CD4-positive, alpha-beta T cell treated with Interleukin-1 beta for 1 hour (primary cell): ENCODE measurements at regions not wholly inside any gene's neighbourhood (a gene's known extent, or its start where the extent isn't known, plus 50 kb on each side); places are given as distances from the start of the nearest gene placed in this dataset.
"Not testable (repeated sequence)": the region's sequence is repeated elsewhere in the genome, so short reads cannot be mapped to it uniquely, and the experiment has no call there.

Source experiments
- DNase-seq, 2 donors: peaks; one replicate each; pipeline ENCODE4 v3.0.0-alpha.2; 2020 to 2022

DNA sequence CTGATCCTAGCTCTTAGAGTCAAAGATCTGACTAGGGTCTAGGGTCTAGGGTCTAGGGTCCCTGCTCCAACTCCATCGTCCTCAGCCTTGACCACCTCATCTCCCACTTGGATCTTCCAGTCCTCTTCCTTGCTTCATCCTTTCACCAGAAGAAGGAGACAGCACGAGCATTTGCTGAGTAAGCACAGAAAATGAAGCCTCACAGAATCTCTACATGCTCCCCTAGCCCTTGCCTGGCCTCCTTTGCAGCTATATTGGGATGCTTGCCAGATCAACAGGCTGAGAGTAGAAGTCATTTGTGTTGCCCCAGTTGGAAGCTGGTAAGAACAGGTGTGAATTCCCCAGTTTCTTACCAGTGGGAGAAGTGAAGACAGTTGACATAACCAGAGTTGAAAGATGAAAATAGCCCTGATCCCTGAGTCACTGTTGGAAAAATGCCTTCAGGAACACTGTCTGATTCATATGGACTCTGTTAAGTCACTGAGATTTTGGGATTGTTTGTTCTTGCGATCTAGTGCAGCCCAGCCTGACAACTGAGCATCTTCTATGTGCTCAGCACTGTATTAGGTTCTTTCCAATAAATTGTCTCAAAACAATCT lies 552.5 kb downstream of the INSC start:
- DNase-seq: no peak

DNA sequence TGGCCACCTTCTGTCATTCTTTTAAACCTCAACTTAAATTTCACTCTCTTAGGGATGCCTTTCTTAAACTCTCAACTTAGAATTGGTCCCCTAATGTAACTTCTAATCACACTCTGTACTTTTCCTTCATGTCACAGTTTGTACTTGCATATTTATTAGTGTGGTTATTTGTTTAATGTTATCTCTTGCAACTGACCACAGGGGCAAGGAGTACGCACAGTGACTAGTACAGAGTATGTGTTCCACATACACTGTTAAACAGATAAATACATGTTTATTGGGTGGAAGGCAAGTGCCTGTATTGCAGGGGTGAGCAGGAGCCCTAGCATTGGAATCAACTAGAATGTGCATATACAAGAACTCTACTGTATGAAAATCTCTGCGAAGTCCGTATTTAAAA lies 554.0 kb downstream of the INSC start:
- DNase-seq: no peak

DNA sequence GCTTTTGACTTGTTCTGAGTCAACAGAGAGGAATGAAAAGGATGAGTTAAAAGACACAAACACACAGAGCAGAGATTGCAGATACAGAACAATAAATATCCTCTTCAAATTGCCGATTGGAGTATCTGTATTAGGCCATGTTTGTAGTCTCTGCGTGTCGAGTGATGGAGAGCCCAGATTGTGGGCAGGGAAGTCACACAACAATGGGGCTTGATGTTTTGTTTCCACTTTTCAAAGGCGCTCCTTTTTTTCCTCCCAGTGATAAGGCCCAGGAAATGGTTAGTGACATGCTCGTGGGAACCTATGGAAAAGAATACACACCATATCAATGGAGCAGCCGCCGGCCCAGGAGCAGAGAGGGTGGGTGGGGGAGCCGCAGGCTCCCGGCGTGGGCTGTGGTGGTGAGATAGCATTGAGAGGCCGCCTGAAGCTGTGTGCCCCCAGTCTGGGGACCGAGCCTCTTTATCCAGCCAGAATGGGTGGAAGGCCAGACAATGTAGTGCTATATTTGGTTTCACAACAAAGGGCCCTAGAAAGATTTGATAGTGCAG lies 555.9 kb downstream of the INSC start:
- DNase-seq: no peak

DNA sequence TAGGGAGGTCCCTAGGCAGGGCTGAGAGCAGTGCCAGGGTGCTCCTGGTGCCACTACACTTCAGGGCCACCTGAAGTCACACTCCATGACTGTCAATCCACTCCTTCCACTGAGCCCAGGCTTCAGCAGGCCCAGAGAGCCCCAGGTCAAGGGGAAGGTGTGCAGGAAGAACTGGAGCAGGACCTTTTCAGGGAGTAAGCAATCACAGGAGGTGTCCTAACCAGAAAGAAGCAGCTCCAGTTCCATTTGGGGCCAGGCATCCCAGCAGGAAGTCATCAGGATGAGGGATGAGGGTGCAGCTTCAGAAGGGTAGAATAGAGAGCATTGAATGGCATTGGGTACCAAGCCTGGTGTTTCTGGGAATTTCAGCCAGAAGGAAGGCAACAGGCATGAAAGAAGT lies 556.5 kb downstream of the INSC start:
- DNase-seq: no peak

DNA sequence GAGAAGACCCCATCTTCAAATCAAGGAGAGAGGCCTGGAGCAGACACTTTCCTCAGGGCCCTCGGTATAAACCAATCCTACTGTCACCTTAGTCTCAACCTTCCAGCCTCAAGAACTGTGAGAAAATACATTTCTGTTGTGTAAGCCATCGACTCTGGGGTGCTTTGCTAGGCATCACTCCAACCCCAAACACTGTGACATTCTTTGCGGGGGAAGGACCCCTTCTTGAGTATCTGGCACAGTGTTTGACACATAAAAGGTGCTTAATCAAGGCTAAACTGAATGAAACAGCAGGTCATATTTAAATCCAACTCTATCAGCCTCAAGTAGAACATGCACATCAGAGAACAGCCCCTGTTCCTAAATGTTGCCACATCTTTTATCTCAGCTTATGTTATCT lies 558.1 kb downstream of the INSC start:
- no peak for DNase-seq

DNA sequence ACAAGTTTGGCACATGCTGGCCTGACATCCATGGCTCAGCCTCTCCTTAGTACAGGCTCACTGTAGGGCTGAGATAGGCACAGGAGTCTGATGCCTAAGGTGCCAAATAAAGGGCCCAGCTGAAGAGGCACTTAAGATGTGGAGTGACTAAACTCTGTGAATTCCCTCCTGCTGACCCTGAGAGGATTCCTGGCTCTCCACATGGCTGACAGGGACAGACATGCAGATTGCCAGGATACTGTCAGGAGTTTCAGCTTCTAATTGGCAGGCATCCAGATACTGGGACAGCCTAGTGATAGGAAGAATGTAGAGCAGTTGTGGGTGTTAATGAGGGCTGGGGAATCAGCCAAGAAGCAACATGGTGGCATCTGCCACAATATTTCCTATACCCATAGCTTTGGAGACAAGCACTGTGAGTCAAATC lies 558.7 kb downstream of the INSC start:
- no peak for DNase-seq

DNA sequence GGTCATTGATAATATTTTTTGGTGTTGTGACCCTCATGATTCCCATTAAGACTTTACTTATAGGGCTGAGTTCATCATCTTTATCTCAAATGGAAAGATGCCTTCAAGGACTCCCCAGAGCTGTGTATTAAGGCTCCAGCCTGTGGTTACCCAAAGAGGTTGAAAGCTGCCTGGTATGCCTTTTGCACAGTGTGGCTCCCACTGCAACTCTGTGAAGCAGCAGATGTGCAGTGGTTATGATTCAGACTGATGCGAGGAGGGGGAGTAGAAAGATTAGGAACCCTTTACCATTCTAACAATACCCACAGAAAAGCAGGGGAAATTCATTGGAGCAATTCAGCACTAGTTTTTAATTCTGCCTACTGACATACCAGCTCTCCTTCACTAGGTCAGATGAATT lies 560.0 kb downstream of the INSC start:
- DNase-seq: no peak

DNA sequence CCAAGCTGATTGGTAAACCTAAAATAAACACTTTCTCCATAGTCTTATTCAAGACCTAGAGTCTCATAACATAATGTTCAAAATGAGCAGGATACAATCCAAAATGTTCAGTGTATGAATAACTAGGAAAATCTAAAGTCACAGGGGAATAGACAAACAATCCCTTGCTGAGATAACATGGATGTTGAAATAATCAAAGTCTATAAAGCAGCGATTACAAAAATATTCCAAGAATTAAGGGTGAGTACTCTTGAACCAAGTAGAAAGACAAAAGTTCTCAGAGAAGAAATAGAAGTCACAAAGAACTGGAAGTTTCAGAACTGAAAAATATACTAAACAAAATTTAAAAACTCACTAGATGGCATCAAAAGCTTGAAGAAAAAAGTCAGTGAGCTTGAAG lies 561.0 kb downstream of the INSC start:
- no peak for DNase-seq

DNA sequence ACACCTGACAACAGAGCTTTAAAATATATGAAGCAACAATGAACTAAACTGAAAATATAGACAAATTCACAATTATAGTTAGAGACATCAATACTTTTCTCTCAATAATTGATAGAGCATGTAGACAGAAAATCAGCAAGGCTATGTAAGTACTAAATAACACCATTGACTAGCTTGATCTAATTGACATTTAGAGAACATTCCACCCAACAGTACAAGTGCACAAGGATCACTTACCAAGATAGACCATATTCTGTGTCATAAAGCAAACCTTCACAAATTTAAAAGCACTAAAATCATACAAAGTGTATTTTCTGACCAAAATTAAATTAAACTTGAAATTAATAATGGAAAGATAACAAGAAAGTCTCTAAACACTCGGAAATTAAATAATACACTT lies 562.5 kb downstream of the INSC start:
- no peak for DNase-seq

DNA sequence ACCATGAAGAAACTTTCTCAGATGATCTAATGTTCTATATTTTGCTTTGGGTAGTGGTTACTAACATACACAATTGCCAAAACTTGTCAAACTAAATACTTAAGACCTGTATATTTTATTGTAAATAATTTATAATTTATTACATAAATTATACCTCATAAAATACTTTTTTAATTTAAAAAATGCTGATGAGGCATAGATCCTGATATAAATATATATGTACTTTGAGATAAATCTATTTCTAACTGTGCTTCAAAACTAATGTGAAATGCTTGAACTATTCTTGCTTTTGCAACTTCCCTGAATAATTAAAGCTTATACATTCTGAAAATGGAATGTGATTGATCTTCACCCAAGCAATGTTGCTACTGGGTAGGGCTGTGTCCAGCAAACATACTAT lies 568.8 kb downstream of the INSC start:
- DNase-seq: no peak

DNA sequence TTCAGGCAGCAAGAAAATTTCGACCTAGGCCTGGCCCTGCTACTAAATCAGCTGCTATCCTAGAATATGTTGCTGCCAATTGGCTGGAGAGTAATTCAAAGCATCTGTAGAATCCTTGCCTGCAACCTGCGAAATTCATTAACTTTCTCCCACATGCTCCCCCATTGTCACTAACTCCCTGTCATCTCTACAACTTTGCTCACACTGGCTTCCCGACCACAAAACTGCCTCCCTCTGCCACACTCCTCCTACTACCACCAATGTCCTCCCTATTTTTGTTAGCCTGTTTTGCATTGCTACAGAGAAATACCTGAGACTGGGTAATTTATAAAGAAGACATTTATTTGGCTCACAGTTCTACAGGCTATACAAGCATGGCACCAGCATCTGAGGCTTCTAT lies 570.6 kb downstream of the INSC start:
- no peak for DNase-seq

DNA sequence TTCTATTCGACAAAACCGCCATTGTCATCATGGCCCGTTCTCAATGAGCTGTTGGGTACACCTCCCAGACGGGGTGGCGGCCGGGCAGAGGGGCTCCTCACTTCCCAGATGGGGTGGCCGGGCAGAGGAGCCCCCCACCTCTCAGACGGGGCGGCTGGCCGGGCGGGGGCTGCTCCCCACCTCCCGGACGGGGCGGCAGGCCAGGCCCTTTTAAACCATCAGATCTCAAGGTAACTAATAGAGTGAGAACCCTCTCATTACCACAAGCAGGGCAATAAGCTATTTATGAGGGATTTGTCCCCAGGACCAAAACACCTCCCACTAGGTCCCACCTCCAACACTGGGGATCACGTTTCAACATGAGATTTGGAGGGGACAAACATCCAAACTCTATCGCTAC lies 571.5 kb downstream of the INSC start:
- DNase-seq: not testable (repeated sequence)

DNA sequence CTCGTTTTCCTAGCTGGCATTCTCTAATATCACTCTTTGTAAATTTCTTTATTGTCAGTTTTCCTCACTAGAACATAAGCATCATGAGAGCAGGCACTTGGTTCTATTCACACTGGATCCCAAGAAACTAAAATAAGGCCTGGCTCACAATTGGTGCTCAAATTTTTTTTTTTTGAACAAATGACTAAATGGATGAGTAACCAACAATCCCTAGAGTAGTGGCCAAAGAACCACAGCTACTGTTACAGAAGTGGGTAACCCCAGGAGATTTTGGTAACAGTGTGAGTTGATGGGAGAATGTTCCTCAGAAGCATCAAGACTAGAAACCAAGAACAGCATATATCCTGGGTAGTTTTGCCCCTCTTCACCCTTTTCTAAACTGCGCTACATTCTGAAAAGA lies 572.6 kb downstream of the INSC start:
- no peak for DNase-seq

DNA sequence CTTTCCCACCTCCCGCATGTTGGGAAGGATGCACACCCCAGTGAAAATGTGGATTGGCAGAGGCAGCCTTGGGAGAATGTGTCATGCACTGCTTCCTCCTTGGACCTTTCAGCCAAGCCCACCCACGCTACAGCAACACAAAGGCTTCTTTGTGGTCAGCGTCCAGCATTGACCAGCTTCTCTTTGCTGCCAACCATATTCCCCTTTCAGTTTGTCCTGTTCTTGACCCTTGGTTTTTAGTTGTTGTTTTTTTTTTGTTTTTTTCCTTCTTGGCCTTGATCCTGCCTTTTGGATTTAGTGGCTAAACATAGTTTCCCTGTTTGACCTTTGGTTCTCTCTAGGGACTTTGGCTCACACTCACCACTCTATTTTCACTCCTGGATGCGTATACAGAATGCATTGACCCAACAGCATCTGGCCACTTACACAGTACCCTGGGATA lies 573.6 kb downstream of the INSC start:
- no peak for DNase-seq

DNA sequence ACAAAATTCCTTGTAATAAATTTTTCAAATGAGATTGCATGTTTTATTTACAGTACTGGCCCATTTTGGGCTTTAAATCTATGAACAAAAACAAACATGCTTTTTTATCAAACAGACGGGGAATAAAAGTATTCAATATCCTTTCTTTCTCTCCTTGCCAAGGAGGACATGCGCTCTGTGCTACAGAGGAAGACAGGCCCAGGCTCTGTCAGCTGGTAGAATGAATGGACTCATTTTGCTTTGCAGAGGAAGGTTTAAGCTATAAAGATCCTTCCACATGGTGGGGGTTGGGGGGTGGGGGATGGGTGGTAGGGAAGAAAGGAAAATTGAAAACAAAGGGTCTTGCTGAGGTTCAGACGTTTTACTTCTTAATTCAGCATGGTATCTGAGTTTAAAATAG lies 575.6 kb downstream of the INSC start:
- DNase-seq: no peak

DNA sequence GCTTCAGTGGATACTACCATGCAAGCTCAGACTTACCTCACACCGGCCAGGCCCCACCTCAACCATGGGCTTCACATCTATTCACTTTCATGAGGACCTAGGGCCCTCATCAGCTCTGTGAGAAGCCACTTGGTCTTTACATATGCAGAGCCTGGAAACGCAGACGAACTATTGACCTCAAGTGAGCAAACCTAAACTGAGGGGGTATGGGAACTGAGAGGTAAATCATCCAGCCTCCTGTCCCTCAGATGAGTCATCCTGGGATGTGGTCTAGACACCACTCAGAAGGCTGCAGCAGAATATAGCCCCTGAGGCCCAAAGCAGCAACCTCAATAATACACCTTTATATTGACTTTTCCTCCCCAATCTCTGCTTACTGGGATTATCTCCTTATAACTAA lies 578.0 kb downstream of the INSC start:
- no peak for DNase-seq

DNA sequence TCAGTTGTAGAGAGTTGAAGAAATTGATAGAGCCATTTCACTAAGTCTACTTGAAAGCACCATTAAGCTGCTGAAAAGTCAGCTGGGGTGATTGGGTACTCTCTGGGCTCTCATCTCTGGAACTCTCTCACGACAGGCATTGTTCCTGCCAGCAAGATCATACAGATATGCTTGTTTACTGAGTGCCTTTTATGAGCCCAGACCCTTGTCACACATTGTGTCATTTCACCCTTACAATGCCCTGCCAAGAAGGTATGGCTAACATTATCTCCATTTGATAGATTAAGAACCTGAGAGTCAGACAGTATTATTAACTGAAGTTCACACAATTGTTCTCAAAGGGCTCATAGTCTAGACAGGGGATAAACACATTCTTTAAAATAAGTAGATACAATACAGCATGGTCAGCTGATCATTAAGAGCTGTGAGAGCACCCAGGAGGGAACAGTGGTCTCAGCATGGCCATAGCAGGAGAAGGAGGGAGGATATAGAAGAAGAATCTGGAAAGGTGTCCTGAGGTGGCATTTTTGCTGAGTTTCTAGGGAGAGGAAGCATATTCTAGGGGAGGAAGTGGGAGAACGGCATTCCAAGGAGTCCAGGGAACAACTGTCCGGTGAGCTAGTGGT lies 580.5 kb downstream of the INSC start:
- no peak for DNase-seq

DNA sequence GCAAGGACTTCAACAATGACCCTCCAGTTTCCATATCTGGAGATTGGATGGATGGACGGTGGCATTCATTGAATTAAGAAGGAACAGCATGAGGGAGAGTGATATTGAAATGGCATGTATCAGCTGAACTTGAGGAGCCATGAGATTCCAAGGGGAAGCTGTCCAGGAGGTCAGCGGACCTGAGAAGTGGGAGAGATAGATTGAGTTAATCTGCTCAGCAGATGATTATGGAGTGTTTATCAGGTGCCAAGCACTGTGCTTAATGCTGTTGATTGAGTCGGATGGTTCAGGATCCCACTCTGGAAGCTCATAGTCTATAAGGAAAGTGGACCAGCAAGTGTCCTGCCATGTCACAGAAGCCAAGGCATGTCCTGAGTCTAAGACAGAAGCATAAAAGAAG lies 581.3 kb downstream of the INSC start:
- DNase-seq: no peak

DNA sequence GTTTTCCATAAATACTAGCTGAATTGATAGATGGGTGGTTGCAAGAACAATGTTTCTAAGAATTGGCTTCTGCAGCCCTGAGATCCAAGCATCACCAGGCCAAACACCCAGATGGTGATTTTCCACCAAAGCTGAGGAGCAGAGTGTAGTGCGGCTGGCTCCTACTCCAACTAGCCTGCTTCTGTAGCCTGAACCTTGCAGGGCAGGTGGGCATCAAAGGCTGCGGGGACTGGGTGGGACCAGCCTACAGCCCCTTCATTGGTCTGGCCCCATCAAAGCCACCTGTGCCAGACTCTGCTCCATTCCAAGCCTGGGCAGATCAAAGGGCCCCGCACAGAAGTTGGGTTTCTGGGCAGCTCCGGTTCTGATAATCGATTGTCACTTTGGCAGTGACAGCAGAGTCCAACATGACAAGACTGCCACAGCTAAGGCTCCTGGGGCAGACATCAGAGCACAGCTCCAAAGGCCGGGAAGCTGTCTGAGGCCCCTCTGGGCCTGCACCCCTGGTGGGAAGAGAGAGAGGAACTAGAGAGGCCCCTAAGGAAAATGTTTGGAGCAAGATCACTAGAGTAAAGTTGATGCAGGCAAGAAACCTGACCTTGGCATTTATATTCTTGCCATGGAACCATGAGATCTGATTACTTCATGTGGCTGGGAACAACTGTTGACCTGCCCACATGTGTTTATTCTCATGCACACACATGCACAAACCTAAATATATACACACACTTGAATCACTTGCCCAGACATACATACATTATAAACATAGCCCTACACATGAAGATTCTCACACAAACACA lies 582.9 kb downstream of the INSC start:
- no peak for DNase-seq

DNA sequence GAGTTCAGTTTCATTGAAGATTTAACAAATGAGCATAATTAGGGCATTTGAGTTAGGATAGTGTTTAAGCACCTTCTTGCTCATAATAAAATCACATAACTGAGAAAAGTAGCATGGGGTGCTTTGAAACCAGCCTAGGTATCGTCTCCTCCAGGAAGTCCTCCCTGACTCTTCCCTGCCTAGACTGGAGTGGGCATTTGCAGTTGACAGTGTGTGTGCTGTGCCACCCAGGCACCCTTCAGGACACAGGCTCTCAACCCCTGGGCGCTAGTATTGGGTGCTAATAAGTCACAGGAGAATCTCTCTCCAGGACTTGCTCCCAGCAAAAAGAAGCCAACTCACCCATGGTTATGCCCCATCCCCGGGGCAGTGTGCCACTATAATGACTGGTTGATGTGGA lies 584.1 kb downstream of the INSC start:
- DNase-seq: no peak

DNA sequence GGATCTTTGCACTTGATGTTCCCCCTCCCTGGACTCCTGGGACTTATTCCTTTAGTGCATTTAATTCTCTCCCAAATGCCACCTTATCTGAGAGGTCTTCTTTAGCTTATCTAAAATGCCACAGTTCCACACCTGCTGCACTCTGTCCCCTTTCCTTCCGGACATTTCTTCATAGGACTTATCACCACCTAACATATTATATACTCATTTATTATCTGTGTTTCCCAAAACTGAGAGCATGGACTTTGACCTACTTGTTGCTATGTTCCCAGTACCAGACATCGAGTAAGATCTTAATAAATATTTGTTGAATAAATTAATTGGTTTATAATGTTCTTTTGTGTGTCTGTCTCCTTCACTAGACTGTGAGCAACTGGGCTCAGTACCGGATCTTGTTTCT lies 585.3 kb downstream of the INSC start:
- DNase-seq: no peak

DNA sequence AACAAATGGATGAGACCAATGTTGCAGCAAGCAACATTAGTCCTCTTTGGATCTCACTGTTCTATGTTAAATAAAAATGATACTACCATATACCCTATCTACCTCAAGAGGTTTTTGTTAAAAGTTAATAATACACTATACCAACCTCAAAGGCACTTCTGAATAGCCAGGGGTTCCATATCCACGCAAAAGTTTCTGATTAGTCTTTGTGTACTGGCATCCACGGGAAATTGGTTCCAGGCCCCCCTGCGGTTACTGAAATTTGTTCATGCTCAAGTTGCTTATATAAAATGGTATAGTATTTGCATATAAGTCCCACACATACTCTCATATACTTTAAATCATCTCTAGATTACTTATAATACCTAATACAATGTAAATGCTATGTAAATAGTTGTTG lies 585.7 kb downstream of the INSC start:
- DNase-seq: no peak

DNA sequence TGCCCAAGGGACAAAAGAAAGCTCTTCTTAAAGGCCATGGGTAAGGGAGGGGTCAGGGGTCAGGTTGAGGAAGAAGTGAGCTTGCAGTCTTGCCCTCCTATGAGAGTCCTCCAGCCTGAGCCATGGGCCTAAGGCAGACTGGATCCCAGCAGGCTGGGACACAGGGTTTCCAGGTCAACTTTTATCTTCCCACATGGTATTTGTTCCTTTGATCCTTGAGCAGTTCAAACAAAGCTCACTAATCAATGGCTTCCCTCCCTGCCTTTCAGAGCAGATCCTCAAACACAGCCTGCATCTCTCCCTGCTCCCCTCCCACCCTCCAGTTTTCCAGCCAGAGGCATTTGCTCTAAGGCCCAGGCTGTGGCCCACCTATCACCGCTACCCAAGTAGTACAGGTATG lies 589.3 kb downstream of the INSC start:
- no peak for DNase-seq

DNA sequence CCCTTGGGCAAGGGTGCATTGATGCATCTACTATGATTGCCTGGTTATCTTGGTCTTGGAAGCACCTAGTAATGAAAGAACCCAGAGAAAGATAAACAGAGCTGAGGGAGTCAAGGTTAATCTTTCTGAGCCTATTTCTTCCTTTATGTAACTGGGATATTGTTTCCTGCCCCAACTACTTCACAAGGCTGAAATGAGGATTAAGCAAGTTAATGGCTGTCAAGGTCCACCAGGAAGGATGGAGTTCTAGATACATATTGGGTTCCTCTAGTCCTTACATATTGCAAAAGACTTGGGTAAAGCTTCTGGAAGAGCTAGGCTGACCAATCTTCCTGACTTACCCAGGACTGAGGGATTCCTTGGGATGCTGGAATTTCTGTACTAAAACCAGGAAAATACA lies 589.8 kb downstream of the INSC start:
- DNase-seq: no peak
